GM21360 (cell line): ENCODE measurements at regions not wholly inside any gene's neighbourhood (a gene's known extent, or its start where the extent isn't known, plus 50 kb on each side); places are given as distances from the start of the nearest gene placed in this dataset.

ENCODE experiments used
- ATAC-seq: cut with Tn5 transposase; IDR thresholded peaks from one replicate; pipeline ENCODE4 v1.9.1; 2021; ENCODE audit warnings: mild to moderate bottlenecking, moderate library complexity; ENCODE audit not compliant: unreplicated experiment

- no peak for ATAC-seq
Observed at GRCh38 chr6:105821027-105821426, 265.1 kb upstream of the PRDM1 start.

GRCh38 chr6:105819745-105820144 lies 266.4 kb upstream of the PRDM1 start:
- no peak for ATAC-seq

GRCh38 chr6:105818505-105818904 lies 267.6 kb upstream of the PRDM1 start:
- ATAC-seq, result no peak

GRCh38 chr6:105817961-105818360 lies 268.2 kb upstream of the PRDM1 start:
- no peak for ATAC-seq

- ATAC-seq, result no peak
Observed at GRCh38 chr6:105817370-105817769, 268.8 kb upstream of the PRDM1 start.

GRCh38 chr6:105816847-105817246 lies 269.3 kb upstream of the PRDM1 start:
- no peak for ATAC-seq

- ATAC-seq, result no peak
Observed at GRCh38 chr6:105815661-105816555, 270.2 kb upstream of the PRDM1 start.

- no peak for ATAC-seq
Observed at GRCh38 chr6:105814745-105815536, 271.2 kb upstream of the PRDM1 start.

- no peak for ATAC-seq
Observed at GRCh38 chr6:105810922-105811482, 275.1 kb upstream of the PRDM1 start.

- ATAC-seq, result peak; percentile 81
Observed at GRCh38 chr6:105810105-105810921, 275.8 kb upstream of the PRDM1 start.

GRCh38 chr6:105808571-105808970 lies 277.6 kb upstream of the PRDM1 start:
- ATAC-seq, result no peak

- ATAC-seq, result no peak
Observed at GRCh38 chr6:105807905-105808304, 278.2 kb upstream of the PRDM1 start.

GRCh38 chr6:105806486-105806920 lies 279.6 kb upstream of the PRDM1 start:
- no peak for ATAC-seq

- ATAC-seq, result no peak
Observed at GRCh38 chr6:105805501-105806023, 280.6 kb upstream of the PRDM1 start.

GRCh38 chr6:105804424-105804823 lies 281.7 kb upstream of the PRDM1 start:
- ATAC-seq, result no peak

GRCh38 chr6:105804000-105804399 lies 282.1 kb upstream of the PRDM1 start:
- no peak for ATAC-seq

- no peak for ATAC-seq
Observed at GRCh38 chr6:105803442-105803841, 282.7 kb upstream of the PRDM1 start.

GRCh38 chr6:105802703-105803102 lies 283.4 kb upstream of the PRDM1 start:
- ATAC-seq, result no peak

- ATAC-seq, result no peak
Observed at GRCh38 chr6:105800871-105801270, 285.3 kb upstream of the PRDM1 start.

GRCh38 chr6:105800398-105800797 lies 285.7 kb upstream of the PRDM1 start:
- ATAC-seq, result no peak
